Activated CD4-positive, alpha-beta T cell treated with anti-CD3 and anti-CD28 coated beads, Interleukin-2, amount 50 U/mL, for 4 hours (primary cell): ENCODE measurements at regions not wholly inside any gene's neighbourhood (a gene's known extent, or its start where the extent isn't known, plus 50 kb on each side); places are given as distances from the start of the nearest gene placed in this dataset.
"Not testable (repeated sequence)": the region's sequence is repeated elsewhere in the genome, so short reads cannot be mapped to it uniquely, and the experiment has no call there.

ENCODE experiments used
- DNase-seq, 2 experiments: peaks; one replicate each; pipeline ENCODE4 v3.0.0-alpha.2; 2020

DNA sequence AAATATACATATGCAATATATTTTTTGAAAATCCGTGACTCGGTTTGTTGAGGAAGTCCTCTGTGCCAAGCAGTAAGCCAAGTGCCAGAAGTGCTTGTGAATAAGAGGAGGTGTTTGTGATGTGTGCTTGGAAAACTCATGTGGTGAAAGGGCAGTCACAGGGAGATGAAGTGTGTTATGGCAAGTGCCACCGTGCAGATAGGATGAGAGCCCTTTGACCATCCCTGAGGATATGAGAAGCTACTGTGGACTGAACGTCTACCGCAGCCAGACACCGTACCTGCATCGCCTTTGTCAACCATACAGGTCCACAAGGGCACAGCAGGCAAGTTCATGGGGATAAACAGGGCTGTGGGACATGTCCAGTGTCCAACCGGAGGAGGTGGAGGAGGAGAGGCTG is 288.9 kb upstream of the MYT1L start:
- DNase-seq = no peak

- DNase-seq = no peak
Measured at GRCh38 chr2:2614452-2614851, 283.4 kb upstream of the MYT1L start.

- peak; percentile 81 to 82 for DNase-seq
Measured at GRCh38 chr2:2613279-2614199, 282.5 kb upstream of the MYT1L start.

- DNase-seq = no peak
Measured at GRCh38 chr2:2610751-2611150, 279.7 kb upstream of the MYT1L start.

GRCh38 chr2:2600366-2600765 is 269.3 kb upstream of the MYT1L start:
- DNase-seq = no peak

DNA sequence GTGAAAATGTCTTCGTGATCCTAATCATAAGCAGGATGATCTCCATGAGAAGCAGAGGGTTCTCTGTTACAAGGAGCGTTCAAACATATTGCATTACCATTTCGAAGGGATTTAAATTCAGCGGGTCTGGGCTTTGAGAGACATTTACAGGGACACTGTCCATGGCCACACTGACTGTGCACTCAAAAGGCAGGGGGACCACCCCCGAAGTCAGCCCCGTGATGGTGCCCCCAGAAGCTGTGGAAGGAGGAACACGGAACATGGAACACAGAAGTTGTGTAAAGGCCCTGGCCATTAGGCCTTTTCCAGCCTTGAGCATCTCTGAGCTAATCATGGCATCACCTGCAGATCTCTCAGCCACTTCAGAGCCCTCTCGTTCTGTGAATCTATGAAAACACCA is 268.4 kb upstream of the MYT1L start:
- no peak for DNase-seq

GRCh38 chr2:2597712-2598111 is 266.6 kb upstream of the MYT1L start:
- DNase-seq = no peak

DNA sequence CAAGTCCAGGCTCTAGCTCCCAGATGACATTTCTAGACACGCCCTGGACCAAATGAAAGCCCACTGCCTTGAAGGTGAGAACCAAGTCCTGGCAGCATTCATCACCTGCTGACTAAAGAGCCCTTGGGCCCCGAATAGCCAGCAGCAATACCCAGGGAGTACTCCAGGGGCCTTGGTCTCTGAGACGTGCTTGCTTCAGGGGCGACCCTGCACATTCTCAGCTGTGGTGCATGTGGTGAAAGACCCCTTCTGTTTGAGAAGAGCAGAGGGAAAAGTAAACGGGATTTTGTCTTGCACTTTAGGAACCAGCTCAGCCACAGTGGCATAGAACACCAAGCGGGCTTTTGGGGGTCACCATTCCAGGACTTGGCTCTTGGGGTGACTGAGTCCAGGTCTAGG is 260.5 kb upstream of the MYT1L start:
- DNase-seq = no peak

GRCh38 chr2:2590841-2591541 is 259.9 kb upstream of the MYT1L start:
- no peak for DNase-seq

DNA sequence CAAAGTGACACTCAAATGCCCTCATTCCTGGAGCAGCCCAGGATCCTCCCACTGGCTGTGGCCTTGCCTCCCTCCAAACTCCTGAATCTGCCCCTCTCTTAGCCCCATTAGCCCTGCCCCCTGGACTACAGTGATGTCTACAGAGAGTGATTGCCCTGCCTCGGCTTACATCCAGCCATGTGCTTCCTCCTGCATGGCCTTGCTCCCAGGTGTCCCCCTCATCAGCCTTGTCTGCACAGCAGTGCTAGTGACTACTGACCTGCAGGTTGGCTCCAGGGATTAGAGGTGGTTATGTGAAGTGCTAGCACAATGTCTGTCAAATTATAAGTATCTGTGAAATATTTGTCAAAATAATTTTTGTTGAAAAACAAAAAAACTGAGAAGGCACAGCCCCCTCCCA is 259.1 kb upstream of the MYT1L start:
- DNase-seq = no peak

DNA sequence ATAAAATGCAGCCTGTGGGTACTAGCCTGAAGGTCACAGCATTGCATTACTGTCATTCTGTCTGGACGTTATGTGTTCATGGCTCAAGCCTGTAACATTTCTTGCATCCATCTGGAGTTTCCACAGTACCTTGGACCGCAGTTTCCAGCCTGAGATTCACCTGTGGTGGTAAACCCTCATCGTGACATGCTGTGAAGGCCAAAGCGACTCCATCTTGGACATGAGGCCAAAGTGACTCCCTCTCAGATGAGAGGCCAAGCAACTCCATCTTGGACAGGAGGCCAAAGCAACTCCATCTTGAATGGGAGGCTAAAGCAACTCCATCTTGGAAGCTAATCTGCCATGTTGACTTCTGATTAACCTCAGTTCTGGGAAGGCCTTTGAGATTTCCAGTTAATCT is 257.7 kb upstream of the MYT1L start:
- DNase-seq = no peak

- DNase-seq = no peak
Measured at GRCh38 chr2:2587354-2587753, 256.3 kb upstream of the MYT1L start.

- DNase-seq = no peak
Measured at GRCh38 chr2:2586931-2587330, 255.9 kb upstream of the MYT1L start.

DNA sequence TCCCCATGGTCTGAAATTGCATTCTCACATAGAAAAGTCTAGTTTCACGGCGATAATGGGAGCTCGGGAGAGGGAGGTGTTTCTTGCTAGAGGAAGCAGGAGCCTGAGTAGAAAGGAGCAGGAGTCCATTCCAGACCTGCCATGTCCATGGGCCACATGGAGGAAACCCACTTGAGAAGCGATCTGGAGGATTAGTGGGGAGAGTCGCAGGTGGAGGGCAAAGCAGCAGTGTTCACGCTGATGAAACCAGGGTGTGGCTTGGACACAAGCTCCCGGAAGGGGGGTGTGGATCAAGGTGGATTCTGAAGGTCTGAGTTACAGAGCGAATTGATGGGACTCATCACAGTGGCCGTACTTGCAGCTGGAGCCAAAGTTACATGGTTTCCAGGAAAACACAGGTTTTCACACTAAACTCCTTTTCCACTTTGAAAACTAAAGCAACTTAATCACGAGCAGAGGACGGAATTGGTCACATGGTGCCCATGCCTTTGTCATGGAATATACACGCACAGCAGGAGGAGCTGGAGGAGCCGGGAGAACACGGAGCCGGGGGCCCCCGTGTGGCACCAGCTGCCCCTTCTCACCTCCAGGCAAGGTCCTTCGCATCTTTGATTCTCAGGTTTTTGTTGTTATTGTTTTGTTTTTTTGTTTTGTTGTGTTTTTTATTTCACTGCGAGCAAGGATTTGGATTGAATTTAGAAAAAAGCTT is 255.1 kb upstream of the MYT1L start:
- DNase-seq = no peak

- no peak for DNase-seq
Measured at GRCh38 chr2:2582998-2583545, 252.0 kb upstream of the MYT1L start.

DNA sequence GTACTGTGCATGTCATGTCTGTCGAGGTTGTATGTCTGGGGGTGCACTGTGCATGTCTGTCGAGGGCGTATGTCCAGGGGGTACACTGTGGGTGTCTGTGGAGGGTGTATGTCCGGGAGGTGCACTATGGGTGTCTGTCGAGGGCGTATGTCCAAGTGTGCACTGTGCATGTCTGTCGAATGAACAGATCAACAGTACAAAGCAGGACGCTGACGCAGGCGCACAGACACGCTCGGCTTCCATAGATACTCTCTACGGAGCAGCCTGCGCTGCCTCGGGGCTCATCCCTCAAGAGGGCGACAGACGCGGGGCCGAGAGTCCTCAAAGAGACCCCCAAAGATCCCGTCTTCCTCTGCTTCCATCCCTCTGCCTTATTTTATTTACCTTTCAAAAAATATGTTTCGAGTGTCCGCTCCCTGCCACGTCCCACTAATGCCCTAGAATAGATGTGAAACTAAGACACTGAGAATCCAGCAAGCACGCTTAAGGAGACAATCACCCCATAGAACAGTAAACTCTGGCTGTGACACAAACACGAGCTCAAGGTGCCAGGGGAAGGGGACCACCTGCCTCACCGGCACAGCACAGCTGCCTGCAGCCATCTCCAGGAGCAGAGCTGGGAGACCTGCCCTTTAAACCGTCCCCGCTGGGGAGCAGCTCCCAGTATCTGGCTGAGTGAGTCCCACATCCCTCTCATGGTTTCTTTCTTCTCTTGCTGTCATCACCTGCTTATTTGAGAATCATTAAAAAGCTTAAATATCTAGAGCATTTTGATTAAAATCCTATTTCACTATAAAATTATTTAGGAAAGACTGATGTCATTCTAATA is 250.5 kb upstream of the MYT1L start:
- no peak for DNase-seq

DNA sequence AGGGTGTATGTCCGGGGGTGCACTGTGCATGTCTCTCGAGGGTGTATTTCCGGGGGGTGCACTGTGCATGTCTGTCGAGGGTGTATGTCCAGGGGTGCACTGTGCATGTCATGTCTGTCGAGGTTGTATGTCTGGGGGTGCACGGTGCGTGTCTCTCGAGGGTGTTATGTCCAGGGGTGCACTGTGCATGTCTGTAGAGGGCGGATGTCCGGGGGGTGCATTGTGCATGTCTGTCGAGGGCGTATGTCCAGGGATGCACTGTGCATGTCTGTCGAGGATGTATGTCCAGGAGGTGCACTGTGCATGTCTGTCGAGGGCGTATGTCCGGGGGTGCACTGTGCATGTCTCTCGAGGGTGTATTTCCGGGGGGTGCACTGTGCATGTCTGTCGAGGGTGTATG is 249.8 kb upstream of the MYT1L start:
- not testable (repeated sequence) for DNase-seq

- no peak for DNase-seq
Measured at GRCh38 chr2:2580341-2580740, 249.3 kb upstream of the MYT1L start.

DNA sequence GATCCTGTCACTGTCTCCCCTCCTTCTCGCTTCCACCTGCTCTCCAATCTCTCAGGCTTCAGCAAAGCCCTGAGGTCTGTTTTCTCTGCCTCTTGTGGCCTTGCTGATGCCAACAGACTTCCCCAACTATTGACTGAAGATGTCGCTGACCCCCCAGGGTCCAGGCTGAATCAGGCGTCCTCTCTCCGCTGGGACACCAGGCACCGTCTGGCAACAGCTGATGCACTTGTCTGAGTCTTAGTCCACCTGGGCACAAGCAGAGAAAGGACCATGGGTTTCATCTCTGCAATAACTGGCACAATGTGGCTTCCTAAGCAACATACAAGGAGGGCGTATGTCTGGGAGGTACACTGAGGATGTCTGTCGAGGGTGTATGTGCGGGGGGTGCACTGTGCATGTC is 248.7 kb upstream of the MYT1L start:
- no peak for DNase-seq

DNA sequence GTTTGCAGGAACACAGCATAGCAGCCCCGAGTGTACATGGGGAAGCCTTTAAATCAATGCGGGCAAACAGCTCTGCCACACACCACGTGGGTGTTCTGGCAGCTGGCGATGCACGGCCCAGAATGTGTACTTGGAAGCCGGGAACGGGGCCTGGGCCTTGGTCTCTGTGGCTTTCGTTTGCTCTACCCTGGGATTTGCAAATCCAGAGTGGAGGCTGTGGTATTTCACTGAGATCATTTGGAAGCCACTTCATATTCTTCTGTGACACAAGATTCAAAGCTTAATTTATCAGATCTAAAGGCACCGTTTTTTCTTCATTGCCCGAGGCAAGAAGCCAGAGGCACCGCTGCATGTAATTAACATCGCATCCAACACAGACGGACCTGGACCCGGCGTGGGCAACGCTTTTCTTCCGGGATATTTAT is 246.3 kb upstream of the MYT1L start:
- no peak for DNase-seq

DNA sequence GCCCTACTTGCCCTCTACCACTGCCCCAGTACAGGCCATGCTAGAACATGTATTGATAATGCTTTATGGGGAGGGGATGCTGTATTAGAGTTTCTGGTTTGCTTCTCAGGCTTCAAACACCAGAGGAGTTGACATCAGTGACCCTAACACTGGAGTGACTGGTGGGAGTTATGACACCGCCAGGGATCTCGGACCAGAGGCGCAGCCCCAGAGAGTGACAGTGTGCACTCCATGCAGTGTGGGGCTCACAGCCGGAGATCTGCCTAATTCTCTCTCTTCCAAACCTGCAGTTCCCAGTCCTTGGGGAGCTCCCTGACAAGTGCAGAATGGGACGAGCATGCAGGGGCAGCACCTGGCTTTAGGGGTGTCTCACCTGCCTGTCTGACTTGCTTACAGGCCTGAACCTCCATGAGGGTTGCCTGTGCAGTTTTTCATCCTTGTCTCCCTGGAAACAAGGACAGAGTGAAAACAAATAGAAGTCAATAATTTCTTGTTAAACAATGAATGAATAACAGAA is 244.9 kb upstream of the MYT1L start:
- no peak for DNase-seq

DNA sequence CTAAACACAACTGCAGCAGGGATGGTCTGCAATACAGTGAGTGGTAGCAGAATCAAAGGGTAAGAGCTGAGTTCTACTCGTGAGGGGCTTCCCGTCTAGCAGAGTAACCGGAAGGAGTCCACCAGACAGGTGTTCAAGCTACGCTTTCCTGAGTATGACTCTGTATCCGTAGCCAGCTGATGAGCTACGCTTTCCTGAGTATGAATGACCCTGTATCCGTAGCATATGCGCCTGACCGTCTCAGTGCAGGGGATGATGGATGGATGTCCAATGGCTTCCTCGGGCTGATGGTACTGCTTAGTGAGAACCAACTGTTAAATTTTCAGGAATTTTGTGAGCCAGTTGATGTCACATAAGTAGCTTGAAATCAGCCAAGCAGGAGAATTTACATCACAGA is 244.1 kb upstream of the MYT1L start:
- DNase-seq = no peak
